H1 (cell line): ENCODE measurements at regions not wholly inside any gene's neighbourhood (a gene's known extent, or its start where the extent isn't known, plus 50 kb on each side); places are given as distances from the start of the nearest gene placed in this dataset.
"Not testable (repeated sequence)": the region's sequence is repeated elsewhere in the genome, so short reads cannot be mapped to it uniquely, and the experiment has no call there.

Experiments used
- CTCF ChIA-PET: fragments of 300-600 bp; sonication (Branson Sonifier 250); formaldehyde crosslinking; loops from one replicate; lab custom pipeline; 2021; ENCODE audit not compliant: partially characterized antibody; lab: Charles Lee
- POLR2A ChIA-PET: fragments of 300-600 bp; sonication (Branson Sonifier 250); formaldehyde crosslinking; loops from one replicate; lab custom pipeline; 2021; ENCODE audit warnings: inconsistent platforms; ENCODE audit not compliant: partially characterized antibody; lab: Charles Lee
- DNase-seq, 2 experiments: peaks; one replicate each; pipeline versions ENCODE4 v3.0.0 to v3.0.0-alpha.2; 2010 to 2022; ENCODE audit warnings: low spot score in 2 of 2, low read depth in 1 of 2, mixed read lengths in 1 of 2
- FAIRE-seq: peaks from 2 replicates; lab custom pipeline; 2011; peaks lifted over from hg19 to GRCh38; lab: Jason Lieb, UNC
- H2AFZ ChIP-seq: 2 replicates; pipeline ENCODE4 v1.8.1; 2012; ENCODE audit warnings: low read length, inconsistent platforms
- H2AK5ac ChIP-seq: 2 replicates; pipeline ENCODE4 v1.6.1; 2013; ENCODE audit warnings: low read depth, low read length
- H2BK120ac ChIP-seq: replicated peaks from 2 replicates; pipeline ENCODE3; 2013; ENCODE audit warnings: low read depth, low read length, inconsistent platforms
- H2BK12ac ChIP-seq: 2 replicates; pipeline ENCODE4 v1.6.1; 2013; ENCODE audit warnings: low read depth, low read length
- H2BK15ac ChIP-seq: 2 replicates; pipeline ENCODE4 v1.6.1; 2013; ENCODE audit warnings: low read length
- H2BK20ac ChIP-seq: 2 replicates; pipeline ENCODE4 v1.6.1; 2013; ENCODE audit warnings: low read length
- H2BK5ac ChIP-seq: 2 replicates; pipeline ENCODE4 v1.6.1; 2013; ENCODE audit warnings: low read depth, low read length
- H3K14ac ChIP-seq: 2 replicates; pipeline ENCODE4 v1.6.1; 2013; ENCODE audit warnings: inconsistent platforms; ENCODE audit not compliant: insufficient read length
- H3K18ac ChIP-seq: 2 replicates; pipeline ENCODE4 v1.6.1; 2013; ENCODE audit warnings: low read length; ENCODE audit errors: extremely low read depth
- H3K23ac ChIP-seq: 2 replicates; pipeline ENCODE4 v1.6.1; 2013; ENCODE audit warnings: inconsistent platforms; ENCODE audit not compliant: insufficient read length
- H3K23me2 ChIP-seq: 2 replicates; pipeline ENCODE4 v1.6.1; 2013; ENCODE audit warnings: low read depth, low read length
- H3K27ac ChIP-seq: 2 replicates; pipeline ENCODE4 v1.6.1; 2011; ENCODE audit warnings: low read depth, low read length, inconsistent platforms
- H3K27me3 ChIP-seq, 4 experiments: replicated peaks in 1 of 4; 1 replicate in 1 of 4; 2 replicates in 3 of 4; pipeline versions ENCODE4 v1.6.1 to v1.8.1; 2011 to 2013; ENCODE audit warnings: low read length in 3 of 4, mild to moderate bottlenecking in 3 of 4, inconsistent platforms in 2 of 4, mixed read lengths in 2 of 4, moderate library complexity in 1 of 4; ENCODE audit not compliant: control insufficient read depth in 3 of 4, insufficient read depth in 3 of 4; ENCODE audit errors: extremely low read depth in 1 of 4
- H3K36me3 ChIP-seq, 4 experiments: 2 replicates each; pipeline versions ENCODE4 v1.6.1 to v1.8.1; 2011 to 2013; ENCODE audit warnings: mild to moderate bottlenecking in 4 of 4, low read length in 3 of 4, moderate library complexity in 2 of 4, control low read depth in 1 of 4, inconsistent platforms in 1 of 4; ENCODE audit not compliant: insufficient read depth in 4 of 4, control insufficient read depth in 2 of 4
- H3K4ac ChIP-seq: replicated peaks from 2 replicates; pipeline ENCODE3; 2013; ENCODE audit warnings: low read length, low read depth, mixed read lengths, inconsistent platforms; ENCODE audit not compliant: insufficient read length
- H3K4me1 ChIP-seq, 4 experiments: replicated peaks in 1 of 4; 1 replicate in 1 of 4; 2 replicates in 3 of 4; pipeline versions ENCODE4 v1.6.1 to v1.8.1; 2011 to 2013; ENCODE audit warnings: low read length in 3 of 4, inconsistent platforms in 2 of 4, mixed read lengths in 1 of 4; ENCODE audit not compliant: insufficient read depth in 4 of 4, control insufficient read depth in 3 of 4
- H3K4me2 ChIP-seq, 2 experiments: 2 replicates each; pipeline versions ENCODE4 v1.6.1 to v1.8.1; 2011 to 2013; ENCODE audit warnings: low read depth in 2 of 2, low read length in 2 of 2, control low read depth in 1 of 2, inconsistent platforms in 1 of 2, mild to moderate bottlenecking in 1 of 2; ENCODE audit not compliant: insufficient read depth in 1 of 2
- H3K4me3 ChIP-seq, 4 experiments: fragments of 200-600, 300-600 bp in 1 of 4; sonication (generic), shearing (Covaris generic), sonication (Bioruptor Twin) in 1 of 4; 2 replicates each; pipeline versions ENCODE4 v1.5.1 to v1.8.1; 2011 to 2016; ENCODE audit warnings: low read length in 4 of 4, low read depth in 3 of 4, control low read depth in 2 of 4, inconsistent platforms in 2 of 4, mild to moderate bottlenecking in 2 of 4, mixed read lengths in 1 of 4, moderate library complexity in 1 of 4; ENCODE audit not compliant: insufficient read depth in 2 of 4; ENCODE audit errors: extremely low read depth in 1 of 4
- H3K56ac ChIP-seq: replicated peaks from 2 replicates; pipeline ENCODE3; 2013; ENCODE audit warnings: low read depth, mild to moderate bottlenecking, mixed read lengths, low read length, inconsistent platforms; ENCODE audit not compliant: insufficient read length
- H3K79me1 ChIP-seq: 2 replicates; pipeline ENCODE4 v1.6.1; 2013; ENCODE audit warnings: low read depth, low read length, control low read depth
- H3K79me2 ChIP-seq, 2 experiments: 2 replicates each; pipeline versions ENCODE4 v1.6.1 to v1.8.1; 2012 to 2013; ENCODE audit warnings: low read length in 2 of 2, mild to moderate bottlenecking in 2 of 2, inconsistent platforms in 1 of 2; ENCODE audit not compliant: insufficient read depth in 2 of 2, control insufficient read depth in 1 of 2
- H3K9ac ChIP-seq, 4 experiments: replicated peaks in 1 of 4; 1 replicate in 1 of 4; 2 replicates in 3 of 4; pipeline versions ENCODE4 v1.6.1 to v1.8.1; 2011 to 2013; ENCODE audit warnings: low read depth in 3 of 4, low read length in 3 of 4, control low read depth in 2 of 4, mild to moderate bottlenecking in 2 of 4, moderate library complexity in 2 of 4, inconsistent platforms in 1 of 4; ENCODE audit errors: extremely low read depth in 1 of 4
- H3K9me3 ChIP-seq, 2 experiments: 2 replicates each; pipeline versions ENCODE4 v1.6.1 to v1.8.1; 2012 to 2013; ENCODE audit warnings: mild to moderate bottlenecking in 2 of 2, moderate library complexity in 2 of 2, control low read depth in 1 of 2, inconsistent platforms in 1 of 2, low read depth in 1 of 2, low read length in 1 of 2, mixed read lengths in 1 of 2; ENCODE audit not compliant: insufficient read depth in 2 of 2
- H4K20me1 ChIP-seq, 2 experiments: replicated peaks in 1 of 2; 2 replicates each; pipeline versions ENCODE3 to v1.8.1; 2011 to 2013; ENCODE audit warnings: inconsistent platforms in 2 of 2, low read length in 2 of 2, mild to moderate bottlenecking in 1 of 2; ENCODE audit not compliant: insufficient read depth in 2 of 2, control insufficient read depth in 1 of 2
- H4K5ac ChIP-seq: 2 replicates; pipeline ENCODE4 v1.6.1; 2013; ENCODE audit warnings: low read length, low read depth, mixed read lengths, inconsistent platforms; ENCODE audit not compliant: insufficient read length
- H4K8ac ChIP-seq: 2 replicates; pipeline ENCODE4 v1.8.0; 2013; ENCODE audit warnings: mild to moderate bottlenecking, moderate library complexity, low read length, inconsistent platforms; ENCODE audit not compliant: insufficient read depth; ENCODE audit errors: extremely low read depth
- H4K91ac ChIP-seq: replicated peaks from 2 replicates; pipeline ENCODE3; 2013; ENCODE audit warnings: low read length, mixed read lengths, inconsistent platforms; ENCODE audit not compliant: insufficient read length
- WGBS, 2 experiments: shearing (Covaris generic) in 1 of 2; methylation state at CpG; one replicate each; pipeline versions ENCODE4 v1.1.6 to v1.1.7; 2013 to 2015; ENCODE audit warnings: low lambda C conversion rate in 2 of 2, mixed read lengths in 2 of 2, inconsistent platforms in 1 of 2, low coverage in 1 of 2, missing lambda C conversion rate in 1 of 2; ENCODE audit not compliant: insufficient replicate concordance in 2 of 2, insufficient coverage in 1 of 2, insufficient read length in 1 of 2; ENCODE audit errors: extremely low coverage in 1 of 2, missing lambda C conversion rate in 1 of 2; 5-methylcytosine and 5-hydroxymethylcytosine counted together

GRCh38 chr2:131948641-131949040 lies 213.1 kb downstream of the ANKRD30BL start:
- H3K79me2 ChIP-seq, H2BK12ac ChIP-seq, H3K4me3 ChIP-seq, POLR2A ChIA-PET, H3K18ac ChIP-seq, H3K14ac ChIP-seq, H2BK20ac ChIP-seq, H3K79me1 ChIP-seq, H2BK5ac ChIP-seq, H3K56ac ChIP-seq, CTCF ChIA-PET, H2AFZ ChIP-seq, H2BK120ac ChIP-seq, H3K23me2 ChIP-seq, H4K5ac ChIP-seq, FAIRE-seq, H3K9ac ChIP-seq, H3K27ac ChIP-seq, H3K4me1 ChIP-seq, H2BK15ac ChIP-seq, H2AK5ac ChIP-seq, H4K91ac ChIP-seq, H3K36me3 ChIP-seq, H3K27me3 ChIP-seq, H3K23ac ChIP-seq, H4K20me1 ChIP-seq, H3K4me2 ChIP-seq, H4K8ac ChIP-seq, DNase-seq, H3K9me3 ChIP-seq, H3K4ac ChIP-seq: not testable (repeated sequence)

- WGBS, 2 experiments = 90% methylated on average over 1 of the region's 1 CpG; no CpG with 5 or more reads in 1 of the 2 experiments
- H3K36me3 ChIP-seq = not testable (repeated sequence)
Observed at GRCh38 chr2:131923287-131923686, 238.5 kb downstream of the ANKRD30BL start.

More at GRCh38 chr2:131923287-131923686, 238.5 kb downstream of the ANKRD30BL start:
- POLR2A ChIA-PET, H4K91ac ChIP-seq, H3K14ac ChIP-seq, H3K23ac ChIP-seq, H3K9ac ChIP-seq, DNase-seq, H4K20me1 ChIP-seq, H2BK120ac ChIP-seq, H2BK20ac ChIP-seq, H4K5ac ChIP-seq, CTCF ChIA-PET, H3K9me3 ChIP-seq, H3K4ac ChIP-seq, H3K27ac ChIP-seq, H2BK5ac ChIP-seq, H2BK15ac ChIP-seq, H3K4me1 ChIP-seq, H4K8ac ChIP-seq, H3K4me2 ChIP-seq, H2AK5ac ChIP-seq, H2AFZ ChIP-seq, H3K27me3 ChIP-seq, H3K79me1 ChIP-seq, H2BK12ac ChIP-seq, H3K23me2 ChIP-seq, H3K18ac ChIP-seq, FAIRE-seq, H3K4me3 ChIP-seq, H3K79me2 ChIP-seq, H3K56ac ChIP-seq: not testable (repeated sequence)
